CD8-positive, alpha-beta memory T cell (primary cell): ENCODE measurements at regions not wholly inside any gene's neighbourhood (a gene's known extent, or its start where the extent isn't known, plus 50 kb on each side); places are given as distances from the start of the nearest gene placed in this dataset.

Experiments used
- CTCF ChIA-PET: fragments of 350-600 bp; sonication (Branson Sonifier 250); formaldehyde crosslinking; loops from one replicate; lab custom pipeline; 2021; ENCODE audit warnings: antibody characterized with exemption; lab: Charles Lee
- POLR2A ChIA-PET: fragments of 350-600 bp; sonication (Branson Sonifier 250); formaldehyde crosslinking; loops from one replicate; lab custom pipeline; 2021; ENCODE audit warnings: antibody characterized with exemption; lab: Charles Lee
- DNase-seq, 5 donors: peaks; one replicate each; pipeline versions ENCODE4 v3.0.0 to v3.0.0-alpha.2; 2020 to 2022; ENCODE audit warnings: mixed read lengths in 1 of 5
- H3K27ac ChIP-seq: one replicate; pipeline ENCODE4 v1.7.0; 2013; ENCODE audit warnings: low read depth, mild to moderate bottlenecking, low read length, moderate library complexity
- H3K27me3 ChIP-seq: 2 replicates; pipeline ENCODE4 v1.7.0; 2013; ENCODE audit warnings: low read length, mild to moderate bottlenecking; ENCODE audit not compliant: insufficient read depth, poor library complexity, severe bottlenecking
- H3K36me3 ChIP-seq: 2 replicates; pipeline ENCODE4 v1.7.0; 2013; ENCODE audit warnings: mild to moderate bottlenecking, low read length, moderate library complexity; ENCODE audit not compliant: insufficient read depth
- H3K4me1 ChIP-seq: 2 replicates; pipeline ENCODE4 v1.7.0; 2013; ENCODE audit warnings: mild to moderate bottlenecking, low read length, moderate library complexity; ENCODE audit not compliant: insufficient read depth
- H3K4me3 ChIP-seq: 2 replicates; pipeline ENCODE4 v1.7.0; 2013; ENCODE audit warnings: mild to moderate bottlenecking, low read length
- H3K9me3 ChIP-seq: 2 replicates; pipeline ENCODE4 v1.7.0; 2013; ENCODE audit warnings: mild to moderate bottlenecking, low read length
- H3K27ac Mint-ChIP-seq, 8 donors: one replicate each; pipeline ENCODE4 v1.8.0; 2020 to 2021; ENCODE audit warnings: mixed read lengths in 8 of 8, mild to moderate bottlenecking in 6 of 8, inconsistent platforms in 3 of 8, moderate library complexity in 3 of 8
- H3K27me3 Mint-ChIP-seq, 2 donors: one replicate each; pipeline ENCODE4 v1.8.0; 2020 to 2021; ENCODE audit warnings: mixed read lengths in 2 of 2, mild to moderate bottlenecking in 1 of 2, moderate library complexity in 1 of 2
- H3K36me3 Mint-ChIP-seq, 3 donors: one replicate each; pipeline ENCODE4 v1.8.0; 2020 to 2021; ENCODE audit warnings: mixed read lengths in 3 of 3, inconsistent platforms in 1 of 3, mild to moderate bottlenecking in 1 of 3
- H3K4me1 Mint-ChIP-seq, 3 donors: one replicate each; pipeline ENCODE4 v1.8.0; 2020 to 2021; ENCODE audit warnings: mixed read lengths in 3 of 3, inconsistent platforms in 1 of 3, mild to moderate bottlenecking in 1 of 3
- H3K4me3 Mint-ChIP-seq, 7 donors: one replicate each; pipeline ENCODE4 v1.8.0; 2020 to 2021; ENCODE audit warnings: mixed read lengths in 7 of 7, mild to moderate bottlenecking in 6 of 7, moderate library complexity in 4 of 7, inconsistent platforms in 2 of 7
- H3K9me3 Mint-ChIP-seq, 5 donors: one replicate each; pipeline ENCODE4 v1.8.0; 2020 to 2022; ENCODE audit warnings: mixed read lengths in 5 of 5, mild to moderate bottlenecking in 3 of 5, moderate library complexity in 2 of 5, inconsistent platforms in 1 of 5

GRCh38 chr14:97368049-97368448 is 570.9 kb downstream of the VRK1 start:
- POLR2A ChIA-PET = no interaction called here
- peaks cover 5 to 8% (median 8%) of the 10 kb centered on the region in 3 donors for H3K4me1 Mint-ChIP-seq
- H3K27ac Mint-ChIP-seq = no peak overlapping the region
- no peak overlapping the region for H3K4me3 Mint-ChIP-seq
- no peaks in the 10 kb centered on the region for H3K9me3 Mint-ChIP-seq
- no peaks in the 10 kb centered on the region for H3K4me1 ChIP-seq
- DNase-seq = no peak
- no peak overlapping the region for H3K4me3 ChIP-seq
- H3K9me3 ChIP-seq = no peaks in the 10 kb centered on the region
- no peaks in the 10 kb centered on the region for H3K27me3 ChIP-seq
- H3K36me3 ChIP-seq = no peaks in the 10 kb centered on the region
- H3K36me3 Mint-ChIP-seq = no peaks in the 10 kb centered on the region
- H3K27ac ChIP-seq = no peak overlapping the region
- H3K27me3 Mint-ChIP-seq = peaks cover 0 to 2% of the 10 kb centered on the region in 2 donors
- CTCF ChIA-PET = interaction anchor here (1.1 kb wide), 1 partner anchor 60 kb away, joined by 4 read pairs; no protein-coding TSS in a partner anchor

- Mint-ChIP-seq H3K4me3 (no peak overlapping the region), H3K9me3 (no peaks in the 10 kb centered on the region), H3K36me3 (peaks cover 0 to 4% (median 0%) of the 10 kb centered on the region in 3 donors), H3K27ac (peak overlapping the region in 1 of 8 donors; percentile 54), H3K4me1 (peaks cover 10 to 17% (median 14%) of the 10 kb centered on the region in 3 donors), H3K27me3 (peaks cover 0 to 5% of the 10 kb centered on the region in 2 donors)
- ChIA-PET CTCF (no interaction called here), POLR2A (no interaction called here)
- Histone ChIP-seq H3K27ac (no peak overlapping the region), H3K4me1 (peaks cover 2% of the 10 kb centered on the region), H3K9me3 (no peaks in the 10 kb centered on the region), H3K27me3 (no peaks in the 10 kb centered on the region), H3K4me3 (no peak overlapping the region), H3K36me3 (no peaks in the 10 kb centered on the region)
- DNase-seq = no peak
Measured at GRCh38 chr14:97368900-97369564, 571.9 kb downstream of the VRK1 start.

- no peak for DNase-seq
- H3K4me3 Mint-ChIP-seq = no peak overlapping the region
- no peak overlapping the region for H3K4me3 ChIP-seq
- H3K27ac Mint-ChIP-seq = no peak overlapping the region
- H3K4me1 ChIP-seq = peaks cover 5% of the 10 kb centered on the region
- no peaks in the 10 kb centered on the region for H3K36me3 ChIP-seq
- H3K27me3 Mint-ChIP-seq = peaks cover 0 to 5% of the 10 kb centered on the region in 2 donors
- no peaks in the 10 kb centered on the region for H3K27me3 ChIP-seq
- H3K4me1 Mint-ChIP-seq = peaks cover 16 to 25% (median 23%) of the 10 kb centered on the region in 3 donors
- POLR2A ChIA-PET = no interaction called here
- CTCF ChIA-PET = no interaction called here
- no peaks in the 10 kb centered on the region for H3K9me3 ChIP-seq
- peaks cover 0 to 5% (median 0%) of the 10 kb centered on the region in 3 donors for H3K36me3 Mint-ChIP-seq
- H3K9me3 Mint-ChIP-seq = no peaks in the 10 kb centered on the region
- H3K27ac ChIP-seq = no peak overlapping the region
Measured at GRCh38 chr14:97369901-97370300, 572.7 kb downstream of the VRK1 start.

- H3K4me1 Mint-ChIP-seq = peaks cover 67 to 79% (median 77%) of the 10 kb centered on the region in 3 donors
- ChIA-PET POLR2A (interaction anchor here (0.6 kb wide), 1 partner anchor 169 kb away, joined by 3 read pairs; no protein-coding TSS in a partner anchor), CTCF (no interaction called here)
- Histone ChIP-seq H3K27me3 (no peaks in the 10 kb centered on the region), H3K36me3 (no peaks in the 10 kb centered on the region), H3K4me3 (no peak overlapping the region), H3K27ac (no peak overlapping the region), H3K9me3 (no peaks in the 10 kb centered on the region), H3K4me1 (peaks cover 58% of the 10 kb centered on the region)
- peaks cover 0 to 4% of the 10 kb centered on the region in 2 donors for H3K27me3 Mint-ChIP-seq
- H3K27ac Mint-ChIP-seq = peak overlapping the region in 2 of 8 donors; percentile 56 to 81
- peaks cover 0 to 10% (median 0%) of the 10 kb centered on the region in 3 donors for H3K36me3 Mint-ChIP-seq
- H3K9me3 Mint-ChIP-seq = peaks cover 0 to 8% (median 5%) of the 10 kb centered on the region in 5 donors
- DNase-seq = no peak
- H3K4me3 Mint-ChIP-seq = no peak overlapping the region
Measured at GRCh38 chr14:97376310-97376709, 579.1 kb downstream of the VRK1 start.

- peak overlapping the region in 3 of 7 donors; percentile 18 to 83 (median 24) for H3K4me3 Mint-ChIP-seq
- H3K36me3 ChIP-seq = no peaks in the 10 kb centered on the region
- no peak overlapping the region for H3K4me3 ChIP-seq
- peaks cover 4% of the 10 kb centered on the region for H3K9me3 ChIP-seq
- no peak overlapping the region for H3K27ac ChIP-seq
- H3K36me3 Mint-ChIP-seq = peaks cover 2 to 20% (median 4%) of the 10 kb centered on the region in 3 donors
- ChIA-PET CTCF (no interaction called here), POLR2A (no interaction called here)
- DNase-seq = no peak
- H3K4me1 ChIP-seq = peaks cover 68% of the 10 kb centered on the region
- H3K27ac Mint-ChIP-seq = peak overlapping the region; percentile 5 to 98 (median 94)
- H3K9me3 Mint-ChIP-seq = peaks cover 0 to 14% (median 8%) of the 10 kb centered on the region in 5 donors
- H3K4me1 Mint-ChIP-seq = peaks cover 78 to 89% (median 87%) of the 10 kb centered on the region in 3 donors
- peaks cover 0 to 4% of the 10 kb centered on the region in 2 donors for H3K27me3 Mint-ChIP-seq
- no peaks in the 10 kb centered on the region for H3K27me3 ChIP-seq
Measured at GRCh38 chr14:97377550-97377949, 580.4 kb downstream of the VRK1 start.

GRCh38 chr14:97379091-97379531 is 581.9 kb downstream of the VRK1 start:
- H3K4me3 Mint-ChIP-seq = peak overlapping the region; percentile 4 to 88 (median 82)

GRCh38 chr14:97380539-97380941 is 583.4 kb downstream of the VRK1 start:
- peak overlapping the region; percentile 3 for H3K4me3 ChIP-seq
- CTCF ChIA-PET = no interaction called here

More at GRCh38 chr14:97379091-97379531, 581.9 kb downstream of the VRK1 start:
- CTCF ChIA-PET = no interaction called here
- H3K4me1 ChIP-seq = peaks cover 65% of the 10 kb centered on the region
- Mint-ChIP-seq H3K9me3 (peaks cover 0 to 14% (median 8%) of the 10 kb centered on the region in 5 donors), H3K4me1 (peaks cover 71 to 80% (median 77%) of the 10 kb centered on the region in 3 donors), H3K27me3 (no peaks in the 10 kb centered on the region), H3K27ac (peak overlapping the region; percentile 62 to 98 (median 95)), H3K36me3 (peaks cover 2 to 15% (median 4%) of the 10 kb centered on the region in 3 donors)
- peak overlapping the region; percentile 19 for H3K4me3 ChIP-seq
- H3K27ac ChIP-seq = peak overlapping the region; percentile 36
- POLR2A ChIA-PET = interaction anchor here (0.6 to 1.3 kb wide), 3 partner anchors 12 to 1893 kb away, joined by 3 to 4 read pairs (median 4); partner anchors contain the start of gene BCL11B
- peaks cover 4% of the 10 kb centered on the region for H3K9me3 ChIP-seq
- peak; percentile 15 to 68 (median 35) for DNase-seq
- H3K27me3 ChIP-seq = no peaks in the 10 kb centered on the region
- H3K36me3 ChIP-seq = no peaks in the 10 kb centered on the region

GRCh38 chr14:97381309-97381708 is 584.1 kb downstream of the VRK1 start:
- Mint-ChIP-seq H3K4me3 (peak overlapping the region in 5 of 7 donors; percentile 4 to 83 (median 16)), H3K27me3 (no peaks in the 10 kb centered on the region), H3K4me1 (peaks cover 60 to 65% (median 61%) of the 10 kb centered on the region in 3 donors), H3K36me3 (peaks cover 4 to 22% (median 7%) of the 10 kb centered on the region in 3 donors), H3K9me3 (peaks cover 0 to 14% (median 8%) of the 10 kb centered on the region in 5 donors), H3K27ac (peak overlapping the region in 7 of 8 donors; percentile 9 to 96 (median 75))
- Histone ChIP-seq H3K4me3 (no peak overlapping the region), H3K27me3 (no peaks in the 10 kb centered on the region), H3K27ac (no peak overlapping the region), H3K9me3 (peaks cover 4% of the 10 kb centered on the region), H3K36me3 (no peaks in the 10 kb centered on the region), H3K4me1 (peaks cover 60% of the 10 kb centered on the region)
- ChIA-PET POLR2A (interaction anchor here (0.5 kb wide), 1 partner anchor 221 kb away, joined by 7 read pairs; no protein-coding TSS in a partner anchor), CTCF (no interaction called here)
- no peak for DNase-seq

More at GRCh38 chr14:97380539-97380941, 583.4 kb downstream of the VRK1 start:
- peaks cover 0 to 14% (median 8%) of the 10 kb centered on the region in 5 donors for H3K9me3 Mint-ChIP-seq
- H3K36me3 Mint-ChIP-seq = peaks cover 4 to 22% (median 5%) of the 10 kb centered on the region in 3 donors
- H3K27me3 Mint-ChIP-seq = no peaks in the 10 kb centered on the region
- no peaks in the 10 kb centered on the region for H3K36me3 ChIP-seq
- peak overlapping the region in 6 of 7 donors; percentile 7 to 88 (median 82) for H3K4me3 Mint-ChIP-seq
- no peak overlapping the region for H3K27ac ChIP-seq
- peak overlapping the region; percentile 62 to 98 (median 93) for H3K27ac Mint-ChIP-seq
- no peaks in the 10 kb centered on the region for H3K27me3 ChIP-seq
- peaks cover 62% of the 10 kb centered on the region for H3K4me1 ChIP-seq
- POLR2A ChIA-PET = no interaction called here
- DNase-seq = peak in 1 of 5 donors; percentile 75
- peaks cover 65 to 70% (median 67%) of the 10 kb centered on the region in 3 donors for H3K4me1 Mint-ChIP-seq
- H3K9me3 ChIP-seq = peaks cover 4% of the 10 kb centered on the region
